Fibroblast of lung (primary cell): ENCODE measurements at regions not wholly inside any gene's neighbourhood (a gene's known extent, or its start where the extent isn't known, plus 50 kb on each side); places are given as distances from the start of the nearest gene placed in this dataset.

Experiments
- DNase-seq, 2 donors: peaks; one replicate each; pipeline versions ENCODE4 v3.0.0 to v3.0.0-alpha.2; 2010; ENCODE audit warnings: low read depth in 2 of 2
- H2AFZ ChIP-seq: 2 replicates; pipeline ENCODE4 v1.5.1; 2012; ENCODE audit warnings: low read length, control low read depth, inconsistent platforms
- H3K27ac ChIP-seq: 2 replicates; pipeline ENCODE4 v1.5.1; 2011; ENCODE audit warnings: low read length, control low read depth; ENCODE audit not compliant: insufficient read depth
- H3K27me3 ChIP-seq: 2 replicates; pipeline ENCODE4 v1.5.1; 2011; ENCODE audit warnings: mild to moderate bottlenecking, low read length; ENCODE audit not compliant: control insufficient read depth, insufficient read depth
- H3K36me3 ChIP-seq: 2 replicates; pipeline ENCODE4 v1.5.1; 2011; ENCODE audit warnings: low read length; ENCODE audit not compliant: control insufficient read depth, insufficient read depth
- H3K4me1 ChIP-seq: 2 replicates; pipeline ENCODE4 v1.5.1; 2011; ENCODE audit warnings: low read length; ENCODE audit not compliant: control insufficient read depth, insufficient read depth; ENCODE audit errors: extremely low read depth
- H3K4me2 ChIP-seq: 2 replicates; pipeline ENCODE4 v1.5.1; 2011; ENCODE audit warnings: low read length, control low read depth; ENCODE audit not compliant: insufficient read depth; ENCODE audit errors: extremely low read depth
- H3K4me3 ChIP-seq, 4 experiments: fragments of 200-600 bp in 1 of 4; sonication (generic) in 1 of 4; replicated peaks in 1 of 4; 2 replicates each; pipeline ENCODE4 v1.5.1; 2011 to 2016; ENCODE audit warnings: low read length in 4 of 4, low read depth in 3 of 4, mild to moderate bottlenecking in 3 of 4, control low read depth in 2 of 4, inconsistent platforms in 1 of 4, mixed read lengths in 1 of 4; ENCODE audit not compliant: insufficient read depth in 1 of 4; ENCODE audit errors: control extremely low read depth in 1 of 4
- H3K79me2 ChIP-seq: 2 replicates; pipeline ENCODE4 v1.5.1; 2012; ENCODE audit warnings: mild to moderate bottlenecking, low read length, inconsistent platforms; ENCODE audit not compliant: control insufficient read depth, insufficient read depth
- H3K9ac ChIP-seq: 2 replicates; pipeline ENCODE4 v1.5.1; 2011; ENCODE audit warnings: mild to moderate bottlenecking, low read length, control low read depth; ENCODE audit not compliant: insufficient read depth
- H3K9me3 ChIP-seq: 2 replicates; pipeline ENCODE4 v1.5.1; 2012; ENCODE audit warnings: low read depth, low read length; ENCODE audit not compliant: control insufficient read depth, insufficient read depth
- H4K20me1 ChIP-seq: 2 replicates; pipeline ENCODE4 v1.5.1; 2011; ENCODE audit warnings: low read length; ENCODE audit not compliant: control insufficient read depth, insufficient read depth; ENCODE audit errors: extremely low read depth
- CTCF ChIP-seq, 2 donors: IDR thresholded peaks in 1 of 2; conservative IDR thresholded peaks in 1 of 2; 1 replicate in 1 of 2; 2 replicates in 1 of 2; pipeline ENCODE4 v1.5.1; 2011 to 2012; ENCODE audit warnings: low read length in 2 of 2, control low read depth in 1 of 2, inconsistent platforms in 1 of 2, low read depth in 1 of 2, mild to moderate bottlenecking in 1 of 2
- EZH2 ChIP-seq: IDR thresholded peaks from 2 replicates; pipeline ENCODE4 v1.5.1; 2012; ENCODE audit warnings: low read length, control low read depth, mild to moderate bottlenecking; ENCODE audit errors: missing control alignments

DNA sequence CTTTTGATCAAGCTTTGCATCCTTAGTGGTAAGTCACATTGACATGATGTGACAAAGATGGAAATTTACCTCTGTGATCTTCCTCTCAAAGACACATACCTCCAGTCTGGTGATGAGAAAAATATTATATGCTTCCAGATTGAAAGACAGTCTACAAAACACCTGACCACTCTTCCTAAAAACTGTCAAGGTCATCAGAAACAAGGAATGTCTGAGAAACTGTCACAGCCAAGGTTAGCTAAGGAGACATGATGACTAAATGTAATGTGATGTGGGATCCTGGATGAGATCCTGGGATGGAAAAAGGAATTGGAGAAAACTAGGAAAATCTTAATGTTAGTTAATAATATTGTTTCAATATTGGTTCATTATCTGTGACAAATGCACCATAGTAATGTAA is 226.6 kb upstream of the ST6GAL2 start:
- no peak for DNase-seq
- no peak overlapping the region for H2AFZ ChIP-seq
- no peaks in the 10 kb centered on the region for H3K27me3 ChIP-seq
- no peaks in the 10 kb centered on the region for H3K36me3 ChIP-seq
- H3K4me1 ChIP-seq = no peaks in the 10 kb centered on the region
- no peaks in the 10 kb centered on the region for H3K9me3 ChIP-seq
- TF ChIP-seq EZH2 = no peak
- TF ChIP-seq CTCF (conservative IDR thresholded peaks at IDR 0.05 in 1 of 2, IDR thresholded peaks at IDR 0.05 in 1 of 2; ENCODE audit: low read depth in 1 of 2, low read length in 2 of 2) = no peak
- no peak overlapping the region for H3K27ac ChIP-seq
- no peak overlapping the region for H3K4me3 ChIP-seq
- no peak overlapping the region for H3K9ac ChIP-seq
- H3K4me2 ChIP-seq = no peak overlapping the region
- H3K79me2 ChIP-seq = no peaks in the 10 kb centered on the region
- H4K20me1 ChIP-seq = no peaks in the 10 kb centered on the region

GRCh38 chr2:107128381-107128780 is 242.4 kb upstream of the ST6GAL2 start:
- no peaks in the 10 kb centered on the region for H3K79me2 ChIP-seq
- DNase-seq = no peak
- H3K4me2 ChIP-seq = no peak overlapping the region
- no peaks in the 10 kb centered on the region for H4K20me1 ChIP-seq
- TF ChIP-seq EZH2 (no peak), CTCF (conservative IDR thresholded peaks at IDR 0.05 in 1 of 2, IDR thresholded peaks at IDR 0.05 in 1 of 2; ENCODE audit: low read depth in 1 of 2, low read length in 2 of 2) (no peak)
- H3K27me3 ChIP-seq = no peaks in the 10 kb centered on the region
- no peak overlapping the region for H3K4me3 ChIP-seq
- no peaks in the 10 kb centered on the region for H3K4me1 ChIP-seq
- H3K9me3 ChIP-seq = no peaks in the 10 kb centered on the region
- no peaks in the 10 kb centered on the region for H3K36me3 ChIP-seq
- no peak overlapping the region for H3K27ac ChIP-seq
- no peak overlapping the region for H2AFZ ChIP-seq
- H3K9ac ChIP-seq = no peak overlapping the region

- Histone ChIP-seq H3K9ac (no peak overlapping the region), H4K20me1 (no peaks in the 10 kb centered on the region), H3K36me3 (no peaks in the 10 kb centered on the region), H3K4me3 (no peak overlapping the region), H3K27ac (no peak overlapping the region), H3K4me1 (no peaks in the 10 kb centered on the region), H3K9me3 (no peaks in the 10 kb centered on the region), H3K4me2 (no peak overlapping the region), H3K27me3 (no peaks in the 10 kb centered on the region), H3K79me2 (no peaks in the 10 kb centered on the region), H2AFZ (no peak overlapping the region)
- no peak for TF ChIP-seq CTCF (conservative IDR thresholded peaks at IDR 0.05 in 1 of 2, IDR thresholded peaks at IDR 0.05 in 1 of 2; ENCODE audit: low read depth in 1 of 2, low read length in 2 of 2)
- no peak for TF ChIP-seq EZH2
- no peak for DNase-seq
Observed at GRCh38 chr2:107132070-107132469, 246.1 kb upstream of the ST6GAL2 start.
